HG03280 (cell line): ENCODE measurements at regions not wholly inside any gene's neighbourhood (a gene's known extent, or its start where the extent isn't known, plus 50 kb on each side); places are given as distances from the start of the nearest gene placed in this dataset.

Experiments
- ATAC-seq: cut with Tn5 transposase; IDR thresholded peaks from one replicate; pipeline ENCODE4 v1.9.1; 2021; ENCODE audit warnings: mild to moderate bottlenecking, moderate library complexity; ENCODE audit not compliant: unreplicated experiment

DNA sequence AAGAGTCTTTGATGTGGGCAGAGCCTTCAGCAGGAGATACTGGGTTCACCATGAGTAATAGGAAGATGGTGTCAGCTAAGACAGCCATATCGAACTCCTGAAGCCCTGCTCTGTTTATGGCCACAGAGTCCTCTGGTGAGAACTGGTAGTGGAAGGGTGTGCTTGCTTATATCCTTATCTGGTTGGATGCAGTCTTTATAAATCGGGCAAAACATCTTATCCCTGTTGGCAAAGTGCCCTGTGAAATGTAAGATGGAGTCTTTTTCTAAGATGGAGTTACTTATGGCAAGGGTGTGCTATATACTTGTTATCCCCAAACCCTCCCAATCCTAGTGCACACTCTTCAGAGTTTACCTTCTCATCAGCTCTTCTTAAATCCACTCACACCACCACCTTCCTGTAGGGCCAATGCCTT, 190.8 kb upstream of the PARD3B start:
- ATAC-seq: no peak

GRCh38 chr2:204355688-204356087, 189.6 kb upstream of the PARD3B start:
- no peak for ATAC-seq

DNA sequence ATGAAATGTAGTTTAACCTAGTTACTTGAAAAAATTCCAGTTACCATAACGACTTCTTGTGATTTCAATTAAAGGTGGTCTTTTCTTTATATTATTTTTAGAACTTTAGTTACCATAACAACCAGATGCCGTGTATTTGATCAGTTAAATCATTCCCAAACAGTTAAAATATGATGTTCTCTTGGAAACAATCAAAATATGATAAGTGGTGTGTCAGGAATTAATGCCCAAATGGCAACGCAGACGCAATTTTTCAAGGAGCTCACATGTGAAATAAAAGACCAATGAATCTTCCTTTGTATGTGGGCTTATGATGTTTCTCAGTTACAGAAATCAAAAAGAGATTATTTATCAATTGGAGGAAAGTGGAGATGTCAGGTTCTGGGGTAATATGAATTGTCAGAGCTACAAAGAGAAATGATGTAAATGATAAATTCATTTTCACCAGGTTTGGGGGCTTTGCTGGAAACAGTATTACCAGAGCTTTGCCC, 189.1 kb upstream of the PARD3B start:
- ATAC-seq: no peak

DNA sequence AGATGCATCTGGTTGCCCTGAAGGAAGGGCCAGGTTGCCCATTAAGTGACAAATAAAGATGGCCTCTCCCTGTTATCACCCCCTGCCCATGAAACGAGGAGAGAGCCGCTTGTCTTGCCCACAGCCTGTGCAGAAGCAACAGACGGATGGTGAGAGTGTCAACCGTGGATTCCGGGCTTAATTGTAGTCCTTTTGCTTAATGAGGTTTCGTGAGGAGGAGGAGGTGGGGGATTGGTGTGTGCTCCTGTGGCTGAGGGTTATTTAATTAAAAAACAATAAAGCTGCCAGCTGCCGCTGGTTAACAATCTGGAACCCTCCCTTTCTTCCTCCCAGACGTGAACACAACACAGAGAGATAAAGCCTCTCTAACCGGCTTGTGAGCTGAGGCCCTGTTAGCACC, 188.0 kb upstream of the PARD3B start:
- ATAC-seq: no peak

- ATAC-seq: no peak
Measured at GRCh38 chr2:204359076-204359475, 186.2 kb upstream of the PARD3B start.

DNA sequence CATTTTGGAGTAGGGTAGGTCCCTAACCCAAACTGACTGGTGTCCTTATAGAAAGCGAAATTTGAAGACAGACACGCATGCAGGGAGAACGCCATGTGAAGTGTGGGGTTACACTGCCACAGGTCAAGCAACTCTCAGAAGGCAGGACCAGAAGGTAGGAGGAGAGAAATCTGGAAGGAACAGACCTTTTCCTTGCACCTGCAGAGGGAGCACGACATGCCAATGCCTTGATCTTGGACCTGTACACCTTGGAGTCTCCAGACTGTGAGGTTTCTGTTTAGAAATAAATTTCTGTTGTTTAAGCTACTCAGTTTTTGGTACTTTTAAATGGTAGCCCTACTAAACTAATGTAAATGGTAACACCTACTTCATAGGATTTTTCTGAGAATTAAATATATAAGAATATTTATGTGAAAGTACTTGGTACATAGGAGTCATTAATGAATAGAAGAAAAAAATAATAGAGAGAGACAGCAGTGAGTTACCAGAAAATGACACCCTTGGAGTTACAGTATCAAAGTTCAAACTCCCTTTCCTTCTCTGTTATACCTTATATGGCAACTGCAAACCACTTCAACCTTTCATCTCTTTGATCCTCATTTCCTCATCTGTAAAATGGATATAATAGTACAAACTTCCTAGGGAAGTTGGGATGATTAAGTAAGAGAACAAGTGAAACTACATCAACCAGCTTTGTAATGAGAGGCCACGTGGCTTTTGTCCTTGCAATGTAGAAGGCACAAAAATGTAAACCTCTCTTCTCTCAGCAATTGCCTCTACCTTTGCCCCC, 184.9 kb upstream of the PARD3B start:
- no peak for ATAC-seq

DNA sequence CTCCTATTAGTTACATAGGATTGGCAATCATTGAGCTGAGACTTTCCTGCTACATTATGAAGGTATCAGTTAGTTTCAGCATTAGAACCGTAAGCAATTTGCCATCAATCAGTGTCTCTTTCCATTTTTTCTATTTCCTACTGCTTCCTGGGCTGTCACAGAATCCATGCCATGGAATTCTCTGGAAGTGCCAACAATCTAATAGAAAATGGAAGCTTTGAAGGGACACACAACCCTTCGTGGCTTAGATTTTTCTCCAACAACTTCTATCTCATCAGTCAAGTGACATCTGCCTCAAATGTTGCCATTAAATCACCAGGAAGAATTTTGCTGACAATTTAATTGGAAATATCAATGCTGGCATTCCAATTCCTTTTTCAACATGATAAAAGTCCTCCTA, 183.5 kb upstream of the PARD3B start:
- ATAC-seq: no peak

DNA sequence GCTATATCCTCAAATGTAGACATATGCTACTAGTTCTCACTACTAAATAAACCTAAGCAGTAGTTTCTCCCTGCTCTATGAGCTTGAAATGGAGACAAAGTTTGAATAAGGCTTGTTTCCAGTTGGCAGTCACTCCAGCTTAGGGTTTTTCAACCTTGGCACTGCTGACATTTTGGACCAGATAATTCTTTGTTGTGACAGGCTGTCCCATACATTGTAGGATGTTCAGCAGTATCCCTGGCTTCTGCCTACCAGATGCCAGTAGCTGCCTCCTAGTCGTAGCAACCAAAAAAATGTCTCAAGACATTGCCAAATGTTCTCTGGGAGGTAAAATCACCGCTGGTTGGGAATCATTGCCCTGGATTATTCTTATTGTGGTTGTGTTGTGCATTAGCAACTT, 182.7 kb upstream of the PARD3B start:
- no peak for ATAC-seq

- ATAC-seq: no peak
Measured at GRCh38 chr2:204363513-204363912, 181.8 kb upstream of the PARD3B start.

DNA sequence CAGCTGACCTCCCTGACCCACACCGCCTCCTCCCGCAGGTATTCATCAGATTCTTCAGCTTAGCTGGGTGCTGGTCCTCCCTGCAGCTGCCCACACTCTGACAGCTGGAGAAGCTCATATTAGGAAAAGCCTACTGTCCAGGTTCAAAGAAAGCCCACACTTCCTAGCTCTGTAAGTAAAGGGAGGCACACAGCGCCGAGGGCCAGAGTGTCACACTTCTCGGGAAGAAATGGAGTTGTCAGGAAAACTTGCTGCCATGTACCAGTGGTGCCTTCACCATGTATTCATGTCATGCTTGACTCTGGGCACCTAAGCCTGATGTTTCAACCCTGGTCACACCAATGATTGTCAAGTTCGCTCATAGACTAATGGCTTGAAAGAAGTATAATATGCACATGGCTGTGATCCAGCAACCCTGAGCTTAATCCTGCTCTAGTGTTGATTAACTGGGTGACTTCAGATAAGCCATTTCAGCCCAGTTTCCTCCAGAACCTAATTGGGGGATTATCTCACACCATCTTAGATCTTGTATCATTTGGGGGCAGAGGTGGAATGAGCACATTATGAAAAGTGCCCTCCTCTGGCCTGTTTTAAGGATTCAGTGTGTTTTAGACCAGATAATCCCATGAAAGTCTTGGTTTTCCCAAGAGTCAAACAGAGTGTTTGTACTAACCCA, 180.3 kb upstream of the PARD3B start:
- no peak for ATAC-seq

DNA sequence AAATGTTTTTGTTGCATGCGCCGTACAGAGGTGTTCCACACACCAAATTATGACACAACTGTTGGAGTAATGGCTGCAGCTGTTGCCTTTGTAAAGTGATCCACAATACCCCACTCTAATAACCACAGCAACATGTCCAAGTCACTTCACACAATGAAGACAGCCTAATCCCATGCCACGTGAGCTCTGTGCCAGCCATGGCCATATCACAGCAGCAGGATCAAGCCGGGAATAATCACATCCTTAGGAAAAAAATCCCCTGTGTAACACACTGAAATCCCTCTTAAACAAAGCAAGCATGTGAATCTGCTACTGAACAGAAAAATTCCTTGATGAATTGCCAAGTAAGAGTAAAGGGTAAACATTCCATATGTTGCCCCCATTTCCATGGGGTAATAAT, 179.5 kb upstream of the PARD3B start:
- no peak for ATAC-seq

DNA sequence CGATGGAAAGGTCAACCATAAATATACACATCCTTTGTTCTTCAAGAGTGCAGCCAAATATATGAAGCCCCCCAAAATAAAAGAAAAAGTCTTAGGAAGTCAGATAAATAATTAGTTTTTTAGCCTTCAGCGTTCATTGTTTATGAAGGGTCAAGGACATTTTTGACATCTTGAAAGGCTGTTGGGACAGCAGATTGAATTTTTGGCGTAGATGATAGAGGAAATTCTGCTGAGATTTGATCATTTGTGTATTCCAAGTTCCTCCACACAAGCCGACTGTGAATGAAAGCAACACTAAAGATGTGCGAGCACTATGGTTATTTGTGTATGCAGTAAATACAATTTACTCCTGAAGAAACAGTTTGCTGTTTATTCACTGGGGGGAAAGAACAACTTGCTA, 177.8 kb upstream of the PARD3B start:
- ATAC-seq: no peak

- ATAC-seq: no peak
Measured at GRCh38 chr2:204370172-204370718, 175.0 kb upstream of the PARD3B start.

GRCh38 chr2:204373942-204374341, 171.3 kb upstream of the PARD3B start:
- ATAC-seq: no peak

GRCh38 chr2:204380141-204380881, 165.0 kb upstream of the PARD3B start:
- ATAC-seq: no peak

DNA sequence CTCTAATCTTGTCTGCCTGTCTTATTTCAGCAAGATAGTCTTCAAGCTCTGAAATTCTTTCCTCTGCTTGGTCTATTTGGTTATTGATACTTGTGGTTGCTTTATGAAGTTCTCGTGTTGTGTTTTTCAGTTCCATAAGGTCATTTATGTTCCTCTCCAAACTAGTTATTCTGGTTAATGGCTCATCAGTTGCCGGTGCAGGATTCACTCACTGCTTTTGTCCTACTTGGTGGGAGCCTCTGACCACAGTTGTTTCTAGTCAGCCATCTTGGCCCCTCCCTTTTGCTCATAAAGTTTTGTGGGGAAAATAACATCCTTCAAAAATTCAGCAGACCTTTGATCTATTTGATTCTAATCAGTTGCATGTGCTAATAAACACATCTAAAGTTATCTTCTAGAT, 158.6 kb upstream of the PARD3B start:
- ATAC-seq: no peak

DNA sequence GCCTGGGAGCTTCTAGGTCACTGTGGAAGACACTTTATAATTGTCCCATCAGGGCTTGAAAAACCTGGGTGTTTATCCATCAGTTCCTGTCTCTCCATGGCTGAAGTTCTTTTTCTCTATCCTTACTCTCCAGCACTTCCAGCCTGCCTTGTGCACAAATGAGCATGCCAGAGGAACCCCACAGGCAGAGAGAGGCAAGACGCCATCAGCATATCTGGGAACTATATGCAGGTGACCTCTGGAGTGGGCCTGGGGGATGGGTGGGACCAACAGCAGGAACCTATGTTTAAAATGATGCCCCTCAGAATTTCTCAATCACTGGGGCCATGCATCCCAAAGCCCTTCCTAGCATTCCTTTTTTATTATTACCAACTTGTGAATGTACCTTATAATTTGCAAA, 156.2 kb upstream of the PARD3B start:
- ATAC-seq: no peak

DNA sequence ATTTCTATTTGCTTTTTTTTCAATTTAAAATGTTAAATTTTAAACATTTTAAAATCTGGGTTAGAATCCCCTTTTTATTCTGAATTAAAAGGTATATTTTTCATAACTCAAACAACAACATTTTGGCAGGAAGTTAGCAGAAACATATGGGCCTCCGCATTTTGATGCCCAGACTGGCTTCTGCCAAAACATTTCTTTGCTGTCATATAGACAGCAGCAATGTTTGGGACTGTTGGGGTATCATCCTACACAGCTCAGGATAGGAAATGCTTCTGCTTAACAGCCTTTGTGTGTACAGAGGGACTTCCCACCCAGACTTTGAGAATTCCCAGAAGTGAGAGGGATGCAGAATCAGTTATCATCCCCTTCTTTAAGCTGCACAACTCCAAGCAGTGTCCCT, 155.4 kb upstream of the PARD3B start:
- ATAC-seq: no peak

GRCh38 chr2:204395539-204395938, 149.7 kb upstream of the PARD3B start:
- ATAC-seq: no peak

GRCh38 chr2:204401114-204401513, 144.2 kb upstream of the PARD3B start:
- no peak for ATAC-seq

DNA sequence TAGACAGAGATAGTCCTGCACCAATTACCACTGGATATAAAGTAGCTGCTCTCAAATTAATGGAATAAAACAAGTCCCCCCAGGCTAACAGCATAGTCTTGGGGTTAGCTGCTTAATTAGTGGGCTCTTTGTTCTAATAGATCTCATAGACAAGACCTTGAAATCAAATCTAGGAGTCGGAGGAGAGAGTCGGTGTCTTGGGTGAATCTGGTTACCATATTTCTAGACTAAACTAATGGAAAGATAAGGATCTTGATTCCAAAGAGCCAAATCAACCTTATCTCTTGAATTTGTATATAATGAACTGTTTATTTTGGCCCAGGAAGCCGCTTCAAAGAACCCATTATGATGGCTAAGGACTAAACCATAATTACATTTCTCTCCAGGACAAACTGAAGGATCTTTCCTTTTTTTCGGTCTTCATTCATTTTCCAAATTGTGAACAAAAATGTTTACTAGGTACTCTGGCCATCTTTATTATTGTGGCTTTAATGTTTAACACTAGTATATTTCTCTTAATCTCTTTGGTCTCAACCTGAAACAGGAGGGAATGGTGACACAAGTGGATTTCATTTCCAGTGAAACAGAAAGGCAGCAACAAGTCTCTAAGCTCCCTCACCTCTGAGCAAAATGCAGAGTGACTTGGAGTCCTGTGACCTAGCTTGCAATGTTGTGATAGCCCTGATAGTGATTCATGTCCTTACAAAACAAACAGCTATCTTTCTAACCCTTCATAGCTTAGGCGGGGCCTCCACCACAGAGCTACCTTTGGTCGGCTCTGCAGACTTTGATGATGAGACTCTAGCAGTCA, 137.9 kb upstream of the PARD3B start:
- ATAC-seq: no peak
